ENCODE measurements at regions not wholly inside any gene's neighbourhood (a gene's known extent, or its start where the extent isn't known, plus 50 kb on each side); places are given as distances from the start of the nearest gene placed in this dataset.
A peak's percentile ranks its signal among the peaks of the same experiment; 100 is the strongest.
"Not testable (repeated sequence)": the region's sequence is repeated elsewhere in the genome, so short reads cannot be mapped to it uniquely, and the experiment has no call there.

- Histone ChIP-seq H3K9me3 (peaks cover 0 to 59% (median 0%) of the 10 kb centered on the region in 11 donors), H3K27me3 (no peaks in the 10 kb centered on the region)
- no peak for ATAC-seq
Measured at GRCh38 chr12:31890295-31891285, 68.6 kb upstream of the RESF1 start.

GRCh38 chr12:31887109-31887811, 72.0 kb upstream of the RESF1 start:
- TF ChIP-seq CTCF (IDR thresholded peaks at IDR 0.05) = no peak
- WGBS, 2 donors = 81 to 99% methylated on average over 2 of the region's 2 CpGs
- peak overlapping the region in 1 of 10 donors; percentile 30 for H3K4me3 ChIP-seq
- peak in 1 of 8 donors; percentile 33 for ATAC-seq
- DNase-seq = no peak
- no peaks in the 10 kb centered on the region for H3K36me3 ChIP-seq
- H3K27ac ChIP-seq = peak overlapping the region in 1 of 10 donors; percentile 80
- intact Hi-C loops (cut with DNase I) = no loop called here
- peaks cover 0 to 52% (median 0%) of the 10 kb centered on the region in 11 donors for H3K9me3 ChIP-seq
- H3K4me1 ChIP-seq = peaks cover 0 to 22% (median 0%) of the 10 kb centered on the region in 9 donors
- H3K27me3 ChIP-seq = no peaks in the 10 kb centered on the region

More at GRCh38 chr12:31890295-31891285, 68.6 kb upstream of the RESF1 start:
- 83 to 86% methylated on average over 8 of the region's 8 CpGs for WGBS, 2 donors
- Histone ChIP-seq H3K36me3 (no peaks in the 10 kb centered on the region), H3K4me3 (no peak overlapping the region), H3K27ac (peak overlapping the region in 1 of 10 donors; percentile 83), H3K4me1 (peaks cover 0 to 29% (median 0%) of the 10 kb centered on the region in 9 donors)
- no peak for TF ChIP-seq CTCF (IDR thresholded peaks at IDR 0.05)
- intact Hi-C loops (cut with DNase I) = no loop called here
- no peak for DNase-seq

DNA sequence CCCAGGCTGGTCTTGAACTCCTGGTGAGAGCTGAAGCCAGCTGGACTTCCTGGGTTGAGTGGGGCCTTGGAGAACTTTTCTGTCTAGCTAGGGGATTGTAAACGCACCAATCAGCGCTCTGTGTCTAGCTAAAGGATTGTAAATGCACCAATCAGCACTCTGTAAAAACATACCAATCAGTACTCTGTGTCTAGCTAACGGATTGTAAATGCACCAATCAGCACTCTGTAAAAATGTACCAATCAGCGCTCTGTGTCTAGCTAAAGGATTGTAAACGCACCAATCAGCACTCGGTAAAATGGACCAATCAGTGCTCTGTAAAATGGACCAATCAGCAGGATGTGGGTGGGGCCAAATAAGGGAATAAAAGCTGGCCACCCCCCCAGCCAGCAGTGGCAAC, 76.5 kb upstream of the RESF1 start:
- H3K4me3 ChIP-seq; H3K36me3 ChIP-seq; DNase-seq; H3K27ac ChIP-seq; ATAC-seq; H3K27me3 ChIP-seq; intact Hi-C loops (cut with DNase I): not testable (repeated sequence)
- 95 to 97% methylated on average over 6 of the region's 6 CpGs for WGBS, 2 donors
- Histone ChIP-seq H3K4me1 (peaks cover 0 to 11% (median 0%) of the 10 kb centered on the region in 9 donors), H3K9me3 (peaks cover 0 to 30% (median 0%) of the 10 kb centered on the region in 11 donors)

- Histone ChIP-seq H3K36me3 (no peaks in the 10 kb centered on the region), H3K9me3 (peaks cover 0 to 23% (median 0%) of the 10 kb centered on the region in 11 donors), H3K27ac (peak overlapping the region in 1 of 10 donors; percentile 15), H3K27me3 (no peaks in the 10 kb centered on the region), H3K4me3 (no peak overlapping the region), H3K4me1 (peaks cover 0 to 26% (median 7%) of the 10 kb centered on the region in 9 donors)
- DNase-seq (no peak), ATAC-seq (no peak)
- intact Hi-C loops (cut with DNase I) = no loop called here
- TF ChIP-seq CTCF (IDR thresholded peaks at IDR 0.05) = no peak
Measured at GRCh38 chr12:31880340-31880739, 78.9 kb upstream of the RESF1 start.

Measured in heart right ventricle (tissue), 16 donors.